HepG2 (cell line): ENCODE measurements at regions not wholly inside any gene's neighbourhood (a gene's known extent, or its start where the extent isn't known, plus 50 kb on each side); places are given as distances from the start of the nearest gene placed in this dataset.

Source experiments
- ATAC-seq: fragments of 200-7000 bp; cut with Tn5 transposase; 3 replicates; pipeline ENCODE4 v1.9.1; 2020; ENCODE audit warnings: mild to moderate bottlenecking, moderate library complexity
- BruUV-seq: library from RNA; stranded (reverse); fragments of 400-500 nt; replicated peaks from 2 replicates; lab custom pipeline; 2021; lab: Mats Ljungman, UMichigan
- CTCF ChIA-PET: fragments of 300-600 bp; formaldehyde crosslinking; extraction: SDS; loops from one replicate; lab custom pipeline; 2021; ENCODE audit warnings: low total read pairs, inconsistent platforms, low intra/inter-chr PET ratio; lab: Yijun Ruan, JAX
- POLR2A ChIA-PET: fragments of 350-600 bp; sonication (Branson Sonifier 250); formaldehyde crosslinking; loops from one replicate; lab custom pipeline; 2020; ENCODE audit warnings: antibody characterized with exemption, inconsistent platforms; lab: Yijun Ruan, JAX
- DNase-seq: peaks from one replicate; pipeline ENCODE4 v3.0.0-alpha.2; 2015; ENCODE audit warnings: low spot score
- FAIRE-seq: peaks from 3 replicates; lab custom pipeline; 2011; peaks lifted over from hg19 to GRCh38; lab: Jason Lieb, UNC
- H2AFZ ChIP-seq: one replicate; pipeline ENCODE4 v1.6.1; 2011; ENCODE audit warnings: low read length, inconsistent platforms
- H3K27ac ChIP-seq: fragments of 300-600 bp; 3 replicates; pipeline ENCODE4 v1.8.0; 2011; ENCODE audit warnings: mixed run types, mild to moderate bottlenecking, mixed read lengths, low read length, inconsistent platforms; ENCODE audit not compliant: insufficient read depth; ENCODE audit errors: extremely low read length
- H3K27me3 ChIP-seq, 2 experiments: fragments of 200-600 bp in 1 of 2; 2 replicates in 1 of 2; 3 replicates in 1 of 2; pipeline versions ENCODE4 v1.6.0 to v1.8.0; 2011; ENCODE audit warnings: low read length in 2 of 2, mild to moderate bottlenecking in 2 of 2, moderate library complexity in 2 of 2, inconsistent platforms in 1 of 2; ENCODE audit not compliant: insufficient read depth in 2 of 2, control insufficient read depth in 1 of 2
- H3K36me3 ChIP-seq, 2 experiments: fragments of 200-600 bp in 1 of 2; replicated peaks in 1 of 2; 2 replicates in 1 of 2; 3 replicates in 1 of 2; pipeline versions ENCODE4 v1.5.1 to v1.8.0; 2011; ENCODE audit warnings: low read length in 2 of 2, inconsistent platforms in 1 of 2; ENCODE audit not compliant: insufficient read depth in 2 of 2, control insufficient read depth in 1 of 2
- H3K4me1 ChIP-seq: 2 replicates; pipeline ENCODE4 v1.5.1; 2012; ENCODE audit warnings: low read length, inconsistent platforms; ENCODE audit not compliant: insufficient read depth
- H3K4me2 ChIP-seq: 2 replicates; pipeline ENCODE4 v1.6.0; 2011; ENCODE audit warnings: low read depth, low read length, inconsistent platforms
- H3K4me3 ChIP-seq, 3 experiments: fragments of 200-600 bp in 1 of 3; sonication (generic), shearing (Covaris generic) in 1 of 3; replicated peaks in 1 of 3; 2 replicates each; pipeline ENCODE4 v1.5.1; 2011 to 2016; ENCODE audit warnings: low read length in 3 of 3, inconsistent platforms in 2 of 3, low read depth in 2 of 3, mild to moderate bottlenecking in 2 of 3, control low read depth in 1 of 3, mixed read lengths in 1 of 3; ENCODE audit not compliant: insufficient read depth in 1 of 3
- H3K79me2 ChIP-seq: one replicate; pipeline ENCODE4 v1.6.1; 2011; ENCODE audit warnings: low read length, inconsistent platforms; ENCODE audit not compliant: insufficient read depth
- H3K9ac ChIP-seq: 2 replicates; pipeline ENCODE4 v1.6.0; 2011; ENCODE audit warnings: mild to moderate bottlenecking, low read depth, low read length, inconsistent platforms; ENCODE audit not compliant: insufficient read depth
- H3K9me3 ChIP-seq: 2 replicates; pipeline ENCODE4 v1.5.1; 2012; ENCODE audit warnings: mild to moderate bottlenecking, low read length
- H4K20me1 ChIP-seq: 2 replicates; pipeline ENCODE4 v1.6.0; 2011; ENCODE audit warnings: inconsistent platforms, mild to moderate bottlenecking, low read length, moderate library complexity; ENCODE audit not compliant: insufficient read depth
- ATF6 ChIP-seq: sonication (generic); formaldehyde crosslinking; conservative IDR thresholded peaks from 2 replicates; pipeline ENCODE4 v1.4.0; 2020; ENCODE audit warnings: missing genetic modification reagents
- ATRX ChIP-seq: sonication (generic); formaldehyde crosslinking; IDR thresholded peaks from 2 replicates; pipeline ENCODE4 v1.4.0; 2020; ENCODE audit warnings: missing genetic modification reagents, borderline replicate concordance
- KDM5A ChIP-seq: fragments of 200-600 bp; sonication (generic); IDR thresholded peaks from 2 replicates; pipeline ENCODE4 v1.7.0; 2018; ENCODE audit warnings: antibody characterized with exemption, mild to moderate bottlenecking, low read length, borderline replicate concordance
- KMT2A ChIP-seq: sonication (generic); formaldehyde crosslinking; IDR thresholded peaks from 2 replicates; pipeline ENCODE4 v1.4.0; 2020; ENCODE audit warnings: missing genetic modification reagents
- NR2F2 ChIP-seq: IDR thresholded peaks from 2 replicates; pipeline ENCODE4 v1.6.1; 2012; ENCODE audit warnings: low read depth, inconsistent platforms, borderline replicate concordance
- PLRG1 ChIP-seq: fragments of 450-650 bp; conservative IDR thresholded peaks from 2 replicates; pipeline ENCODE4 v1.6.1; 2016
- SRSF1 ChIP-seq: fragments of 200-400 bp; formaldehyde crosslinking; optimal IDR thresholded peaks from 2 replicates; pipeline ENCODE3; 2017; ENCODE audit warnings: mild to moderate bottlenecking, low read depth, low read length, moderate library complexity
- SRSF9 ChIP-seq: fragments of 200-400 bp; formaldehyde crosslinking; IDR thresholded peaks from 2 replicates; pipeline ENCODE4 v1.6.1; 2018; ENCODE audit warnings: borderline replicate concordance, mild to moderate bottlenecking, low read depth, low read length; ENCODE audit not compliant: insufficient read depth, poor library complexity, severe bottlenecking
- SRY ChIP-seq: sonication (generic); formaldehyde crosslinking; IDR thresholded peaks from 2 replicates; pipeline ENCODE4 v1.8.0; 2022; ENCODE audit warnings: mild to moderate bottlenecking, missing genetic modification reagents
- TBX2 ChIP-seq: sonication (generic); formaldehyde crosslinking; IDR thresholded peaks from 2 replicates; pipeline ENCODE4 v1.5.0; 2020; ENCODE audit warnings: missing genetic modification reagents, mild to moderate bottlenecking, borderline replicate concordance
- UBTF ChIP-seq: sonication (generic); formaldehyde crosslinking; IDR thresholded peaks from 2 replicates; pipeline ENCODE4 v1.4.0; 2020; ENCODE audit warnings: mild to moderate bottlenecking, missing genetic modification reagents
- ZC3H13 ChIP-seq: sonication (generic); formaldehyde crosslinking; IDR thresholded peaks from 2 replicates; pipeline ENCODE4 v1.8.1; 2023; ENCODE audit warnings: mild to moderate bottlenecking, missing genetic modification reagents, moderate library complexity
- ZFP90 ChIP-seq: sonication (generic); formaldehyde crosslinking; IDR thresholded peaks from 2 replicates; pipeline ENCODE4 v1.8.0; 2022; ENCODE audit warnings: missing genetic modification reagents, mild to moderate bottlenecking, inconsistent platforms, borderline replicate concordance
- ZNF598 ChIP-seq: sonication (generic); formaldehyde crosslinking; IDR thresholded peaks from 2 replicates; pipeline ENCODE4 v1.5.1; 2020; ENCODE audit warnings: mild to moderate bottlenecking, missing genetic modification reagents, borderline replicate concordance
- ZNF878 ChIP-seq: sonication (generic); formaldehyde crosslinking; IDR thresholded peaks from 2 replicates; pipeline ENCODE4 v1.8.1; 2023; ENCODE audit warnings: mild to moderate bottlenecking, missing genetic modification reagents, moderate library complexity
- WGBS: methylation state at CpG from one replicate; pipeline ENCODE4 v1.1.6; 2017; ENCODE audit warnings: low lambda C conversion rate; 5-methylcytosine and 5-hydroxymethylcytosine counted together
- in situ Hi-C: cut with HindIII; loops from 2 replicates; pipeline ENCODE4 v1.10.0; 2017; ENCODE audit warnings: low pct_unique_long_range_greater_than_20kb; ENCODE audit not compliant: extremely low pct_ligation_motif_present
- intact Hi-C: fragments of 100-400 bp; cut with micrococcal nuclease; formaldehyde crosslinking; loops from one replicate; pipeline ENCODE4 v1.10.0; 2022; ENCODE audit not compliant: unreplicated experiment
- TF ChIP-seq, protein P1 (sequence below): sonication (generic); formaldehyde crosslinking; IDR thresholded peaks from 2 replicates; pipeline ENCODE4 v1.5.1; 2020; ENCODE audit warnings: missing genetic modification reagents, mild to moderate bottlenecking, borderline replicate concordance

DNA sequence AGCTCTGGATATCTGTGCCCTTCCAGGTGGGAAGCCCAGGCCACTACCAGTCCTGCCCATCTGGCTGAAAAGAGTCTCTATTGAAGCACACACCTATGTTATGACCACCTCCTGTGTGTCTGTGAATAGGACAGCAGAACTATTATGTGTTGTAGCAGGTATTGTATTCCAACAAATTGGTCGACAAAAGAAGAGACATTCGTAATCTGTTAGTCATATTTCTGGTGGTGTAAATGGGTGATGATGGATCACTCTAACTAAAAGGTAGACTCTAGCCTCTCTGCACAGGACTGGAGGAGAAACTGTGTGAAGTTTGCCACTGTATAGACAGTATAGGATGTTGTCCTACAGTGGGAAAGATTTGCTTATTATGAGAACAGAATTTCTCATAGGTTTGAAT is 416.1 kb downstream of the TMEM38B start:
- CTCF ChIA-PET, result no interaction called here
- ATAC-seq (no peak), DNase-seq (no peak), FAIRE-seq (no peak)
- Histone ChIP-seq H4K20me1 (no peaks in the 10 kb centered on the region), H3K4me3 (no peak overlapping the region), H3K4me1 (no peaks in the 10 kb centered on the region), H2AFZ (no peak overlapping the region), H3K9me3 (no peaks in the 10 kb centered on the region), H3K27ac (no peak overlapping the region), H3K79me2 (no peaks in the 10 kb centered on the region), H3K9ac (no peak overlapping the region), H3K36me3 (no peaks in the 10 kb centered on the region), H3K4me2 (no peak overlapping the region), H3K27me3 (no peaks in the 10 kb centered on the region)
- 45% methylated on average over 2 of the region's 2 CpGs for WGBS
- intact Hi-C loops (no loop called here), in situ Hi-C loops (no loop called here)
- no TSS peak for BruUV-seq
- TF ChIP-seq SRSF1 (no peak), ATF6 (no peak), SRY (CRISPR knock-in tag) (no peak), KMT2A (no peak), ZFP90 (no peak), TBX2 (CRISPR knock-in tag) (no peak), PLRG1 (no peak), ZC3H13 (CRISPR knock-in tag) (no peak), ZNF598 (CRISPR knock-in tag) (no peak), ATRX (CRISPR knock-in tag) (no peak), KDM5A (no peak), UBTF (no peak), SRSF9 (no peak), NR2F2 (no peak), ZNF878 (CRISPR knock-in tag) (no peak)
- TF ChIP-seq, protein P1, sequence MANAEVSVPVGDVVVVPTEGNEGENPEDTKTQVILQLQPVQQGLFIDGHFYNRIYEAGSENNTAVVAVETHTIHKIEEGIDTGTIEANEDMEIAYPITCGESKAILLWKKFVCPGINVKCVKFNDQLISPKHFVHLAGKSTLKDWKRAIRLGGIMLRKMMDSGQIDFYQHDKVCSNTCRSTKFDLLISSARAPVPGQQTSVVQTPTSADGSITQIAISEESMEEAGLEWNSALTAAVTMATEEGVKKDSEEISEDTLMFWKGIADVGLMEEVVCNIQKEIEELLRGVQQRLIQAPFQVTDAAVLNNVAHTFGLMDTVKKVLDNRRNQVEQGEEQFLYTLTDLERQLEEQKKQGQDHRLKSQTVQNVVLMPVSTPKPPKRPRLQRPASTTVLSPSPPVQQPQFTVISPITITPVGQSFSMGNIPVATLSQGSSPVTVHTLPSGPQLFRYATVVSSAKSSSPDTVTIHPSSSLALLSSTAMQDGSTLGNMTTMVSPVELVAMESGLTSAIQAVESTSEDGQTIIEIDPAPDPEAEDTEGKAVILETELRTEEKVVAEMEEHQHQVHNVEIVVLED (CRISPR knock-in tag), result no peak
- POLR2A ChIA-PET, result no interaction called here
